ENCODE measurements at regions not wholly inside any gene's neighbourhood (a gene's known extent, or its start where the extent isn't known, plus 50 kb on each side); places are given as distances from the start of the nearest gene placed in this dataset.
"Not testable (repeated sequence)": the region's sequence is repeated elsewhere in the genome, so short reads cannot be mapped to it uniquely, and the experiment has no call there.

DNA sequence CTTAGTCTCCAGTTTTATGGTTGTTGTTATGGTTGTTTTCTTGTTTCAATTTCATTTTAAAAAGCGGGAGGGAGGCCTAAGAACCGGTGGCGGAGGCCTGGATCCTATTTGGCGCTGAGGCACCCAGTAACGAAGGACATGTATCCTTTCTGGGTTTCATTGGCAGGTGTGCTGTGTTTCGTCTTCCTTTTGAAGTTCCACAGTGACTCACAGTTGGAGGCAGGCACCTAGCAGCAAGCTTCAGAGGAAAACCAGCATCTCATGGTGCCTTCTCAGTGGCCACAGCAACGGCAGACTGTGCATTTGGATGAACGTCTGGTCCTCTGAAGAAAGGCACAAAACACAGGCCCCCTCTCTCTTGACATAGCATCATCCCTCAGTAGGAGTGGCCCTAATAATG is 697.2 kb downstream of the EFNB2 start:
- H3K4me1 ChIP-seq: no peaks in the 10 kb centered on the region
- H3K4me3 ChIP-seq: no peak overlapping the region
- TF ChIP-seq, protein P1, sequence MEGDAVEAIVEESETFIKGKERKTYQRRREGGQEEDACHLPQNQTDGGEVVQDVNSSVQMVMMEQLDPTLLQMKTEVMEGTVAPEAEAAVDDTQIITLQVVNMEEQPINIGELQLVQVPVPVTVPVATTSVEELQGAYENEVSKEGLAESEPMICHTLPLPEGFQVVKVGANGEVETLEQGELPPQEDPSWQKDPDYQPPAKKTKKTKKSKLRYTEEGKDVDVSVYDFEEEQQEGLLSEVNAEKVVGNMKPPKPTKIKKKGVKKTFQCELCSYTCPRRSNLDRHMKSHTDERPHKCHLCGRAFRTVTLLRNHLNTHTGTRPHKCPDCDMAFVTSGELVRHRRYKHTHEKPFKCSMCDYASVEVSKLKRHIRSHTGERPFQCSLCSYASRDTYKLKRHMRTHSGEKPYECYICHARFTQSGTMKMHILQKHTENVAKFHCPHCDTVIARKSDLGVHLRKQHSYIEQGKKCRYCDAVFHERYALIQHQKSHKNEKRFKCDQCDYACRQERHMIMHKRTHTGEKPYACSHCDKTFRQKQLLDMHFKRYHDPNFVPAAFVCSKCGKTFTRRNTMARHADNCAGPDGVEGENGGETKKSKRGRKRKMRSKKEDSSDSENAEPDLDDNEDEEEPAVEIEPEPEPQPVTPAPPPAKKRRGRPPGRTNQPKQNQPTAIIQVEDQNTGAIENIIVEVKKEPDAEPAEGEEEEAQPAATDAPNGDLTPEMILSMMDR (IDR thresholded peaks at IDR 0.05): no peak
- no peak for DNase-seq
- no peaks in the 10 kb centered on the region for H3K36me3 ChIP-seq
- H3K9me3 ChIP-seq: no peaks in the 10 kb centered on the region
- no peak overlapping the region for H3K27ac ChIP-seq
- intact Hi-C loops (cut with DNase I; ENCODE audit: low total_unique reads): no loop called here
- H3K27me3 ChIP-seq: no peaks in the 10 kb centered on the region

DNA sequence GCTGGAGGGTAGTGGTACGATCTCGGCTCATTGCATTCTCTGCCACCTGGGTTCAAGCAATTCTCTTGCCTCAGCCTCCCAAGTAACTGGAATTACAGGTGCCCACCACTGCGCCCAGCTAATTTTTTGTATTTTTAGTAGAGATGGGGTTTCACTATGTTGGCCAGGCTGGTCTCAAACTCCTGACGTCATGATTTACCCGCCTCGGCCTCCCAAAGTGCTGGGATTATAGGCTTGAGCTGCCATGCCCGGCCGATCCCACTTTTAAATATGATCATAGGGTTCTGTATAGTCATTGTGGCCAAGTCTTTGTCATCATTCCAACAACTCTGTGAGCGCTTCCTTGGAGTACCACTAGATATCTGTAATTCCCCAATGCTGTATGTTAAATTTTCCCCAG is 698.2 kb downstream of the EFNB2 start:
- H3K4me3 ChIP-seq; DNase-seq; H3K27ac ChIP-seq; H3K36me3 ChIP-seq; H3K4me1 ChIP-seq; H3K9me3 ChIP-seq; H3K27me3 ChIP-seq; intact Hi-C loops (cut with DNase I; ENCODE audit: low total_unique reads): not testable (repeated sequence)

DNA sequence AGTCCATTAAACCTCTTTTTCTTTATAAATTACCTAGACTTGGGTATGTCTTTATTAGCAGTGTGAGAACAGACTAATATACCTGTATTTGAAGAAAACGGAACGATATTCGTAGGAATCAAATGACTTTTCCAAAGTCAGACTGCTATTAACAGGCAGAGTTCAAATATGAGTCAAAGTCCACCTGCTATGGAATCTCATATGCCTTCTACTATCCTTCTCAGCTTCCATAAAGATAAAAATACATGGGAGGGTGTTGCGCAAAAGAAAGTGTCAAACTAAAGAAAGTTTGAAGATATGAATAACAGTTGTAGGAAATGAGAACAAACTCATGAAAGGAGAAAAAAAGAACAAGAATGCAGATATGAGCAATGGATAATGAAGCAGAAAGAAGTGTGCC is 704.6 kb downstream of the EFNB2 start:
- no peak for DNase-seq
- intact Hi-C loops (cut with DNase I; ENCODE audit: low total_unique reads): no loop called here

DNA sequence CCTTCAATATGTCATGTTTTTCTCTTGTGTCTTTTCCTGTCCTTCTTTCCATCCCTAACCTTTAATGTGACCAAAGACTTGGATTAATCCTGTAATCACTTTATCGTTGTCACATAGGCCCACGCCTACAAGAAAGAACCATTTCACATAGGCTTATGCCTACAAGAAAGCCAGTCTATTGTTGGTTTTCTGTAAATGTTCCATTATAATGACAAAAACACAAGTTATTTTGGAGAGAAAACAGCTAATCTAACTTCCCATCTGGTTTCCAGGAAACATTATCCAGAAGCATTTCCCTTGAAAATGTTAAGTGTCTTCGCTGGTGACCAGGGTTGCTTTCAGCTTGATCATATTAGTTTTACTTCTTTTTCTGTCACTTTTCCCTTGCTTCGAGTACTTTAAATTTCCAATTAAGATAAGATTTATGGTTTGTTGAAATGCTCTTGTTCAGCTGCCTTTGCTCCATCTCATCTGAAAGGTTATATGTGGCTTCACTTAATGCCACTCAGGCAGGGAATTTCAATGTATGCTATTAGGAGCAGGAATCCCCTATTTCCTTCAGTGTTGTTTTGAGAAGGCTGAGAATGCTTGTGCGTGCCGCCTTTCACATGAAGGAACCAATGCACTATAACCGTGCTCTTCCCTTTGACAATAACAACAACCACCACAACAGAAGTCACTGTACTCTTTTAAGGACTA is 708.2 kb downstream of the EFNB2 start:
- no peak for DNase-seq
- Histone ChIP-seq H3K27ac (no peak overlapping the region), H3K27me3 (no peaks in the 10 kb centered on the region), H3K36me3 (no peaks in the 10 kb centered on the region), H3K4me3 (no peak overlapping the region), H3K4me1 (no peaks in the 10 kb centered on the region), H3K9me3 (no peaks in the 10 kb centered on the region)
- TF ChIP-seq, protein P1 (IDR thresholded peaks at IDR 0.05): no peak
- intact Hi-C loops (cut with DNase I; ENCODE audit: low total_unique reads): no loop called here

More for the DNA sequence above, 704.6 kb downstream of the EFNB2 start:
- Histone ChIP-seq H3K27me3 (no peaks in the 10 kb centered on the region), H3K4me1 (no peaks in the 10 kb centered on the region), H3K9me3 (no peaks in the 10 kb centered on the region), H3K27ac (no peak overlapping the region), H3K36me3 (no peaks in the 10 kb centered on the region), H3K4me3 (no peak overlapping the region)
- TF ChIP-seq, protein P1 (IDR thresholded peaks at IDR 0.05): no peak

DNA sequence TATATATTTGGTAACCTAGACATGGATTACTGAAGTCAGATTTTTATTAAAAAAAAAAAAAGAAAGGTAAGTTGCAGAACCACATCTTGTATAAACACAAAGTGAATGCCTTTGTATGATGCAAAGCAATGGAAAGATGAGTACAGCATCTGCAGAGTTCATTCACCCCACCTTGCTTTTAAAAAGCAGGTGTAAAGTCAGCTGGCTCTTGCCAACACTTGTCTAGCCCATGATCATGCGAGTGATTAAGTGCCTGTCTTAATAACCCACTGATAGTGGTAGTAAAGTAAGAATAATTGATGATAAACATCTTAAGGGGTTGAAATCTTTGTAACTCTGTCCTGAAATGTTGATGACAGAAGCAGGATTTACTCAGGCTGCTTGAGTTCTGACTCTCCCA is 710.4 kb downstream of the EFNB2 start:
- Histone ChIP-seq H3K9me3 (no peaks in the 10 kb centered on the region), H3K4me1 (no peaks in the 10 kb centered on the region), H3K27ac (no peak overlapping the region), H3K4me3 (no peak overlapping the region), H3K27me3 (no peaks in the 10 kb centered on the region), H3K36me3 (no peaks in the 10 kb centered on the region)
- intact Hi-C loops (cut with DNase I; ENCODE audit: low total_unique reads): no loop called here
- TF ChIP-seq, protein P1 (IDR thresholded peaks at IDR 0.05): no peak
- DNase-seq: no peak

DNA sequence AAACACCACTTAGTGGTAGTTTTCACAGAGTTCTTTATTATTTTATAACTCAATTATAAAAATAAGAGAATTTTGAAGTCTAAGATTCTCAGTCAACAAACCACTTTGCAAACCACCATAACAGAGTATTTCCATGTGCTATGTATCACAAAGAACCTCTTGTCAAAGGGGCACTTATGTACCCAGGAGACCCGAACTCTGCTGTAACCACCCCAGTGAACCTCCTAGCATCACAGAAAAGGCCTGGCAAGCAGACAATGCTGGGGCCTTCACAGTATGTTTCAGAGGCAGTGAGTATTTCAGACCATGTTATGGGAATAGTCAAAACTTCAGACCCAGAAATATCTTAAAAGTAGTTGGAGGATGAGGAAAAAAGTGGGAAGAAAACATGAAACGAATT is 714.1 kb downstream of the EFNB2 start:
- intact Hi-C loops (cut with DNase I; ENCODE audit: low total_unique reads): no loop called here
- no peaks in the 10 kb centered on the region for H3K4me1 ChIP-seq
- H3K4me3 ChIP-seq: no peak overlapping the region
- TF ChIP-seq, protein P1 (IDR thresholded peaks at IDR 0.05): no peak
- no peaks in the 10 kb centered on the region for H3K9me3 ChIP-seq
- no peaks in the 10 kb centered on the region for H3K27me3 ChIP-seq
- no peak overlapping the region for H3K27ac ChIP-seq
- DNase-seq: no peak
- no peaks in the 10 kb centered on the region for H3K36me3 ChIP-seq
